Suprapubic skin (tissue), 4 donors: ENCODE measurements at regions not wholly inside any gene's neighbourhood (a gene's known extent, or its start where the extent isn't known, plus 50 kb on each side); places are given as distances from the start of the nearest gene placed in this dataset.

Experiments used
- EP300 ChIP-seq: sonication (generic); formaldehyde crosslinking; IDR thresholded peaks from one replicate; pipeline ENCODE4 v1.6.1; 2017; ENCODE audit warnings: antibody characterized with exemption
- POLR2A ChIP-seq, 2 donors: fragments of 450-650 bp; IDR thresholded peaks; one replicate each; pipeline ENCODE4 v1.6.1; 2017; ENCODE audit warnings: antibody characterized with exemption in 2 of 2, mild to moderate bottlenecking in 2 of 2, moderate library complexity in 2 of 2
- POLR2AphosphoS5 ChIP-seq, 3 donors: sonication (generic); formaldehyde crosslinking; IDR thresholded peaks; one replicate each; pipeline ENCODE4 v1.6.1; 2017; ENCODE audit warnings: antibody characterized with exemption in 3 of 3
- TF ChIP-seq, protein P1 (sequence below), 2 donors: fragments of 200-600 bp in 1 of 2; fragments of 450-650 bp in 1 of 2; sonication (generic) in 1 of 2; IDR thresholded peaks; one replicate each; pipeline ENCODE4 v1.5.1; 2016 to 2019; ENCODE audit warnings: antibody characterized with exemption in 2 of 2, mild to moderate bottlenecking in 1 of 2, moderate library complexity in 1 of 2

DNA sequence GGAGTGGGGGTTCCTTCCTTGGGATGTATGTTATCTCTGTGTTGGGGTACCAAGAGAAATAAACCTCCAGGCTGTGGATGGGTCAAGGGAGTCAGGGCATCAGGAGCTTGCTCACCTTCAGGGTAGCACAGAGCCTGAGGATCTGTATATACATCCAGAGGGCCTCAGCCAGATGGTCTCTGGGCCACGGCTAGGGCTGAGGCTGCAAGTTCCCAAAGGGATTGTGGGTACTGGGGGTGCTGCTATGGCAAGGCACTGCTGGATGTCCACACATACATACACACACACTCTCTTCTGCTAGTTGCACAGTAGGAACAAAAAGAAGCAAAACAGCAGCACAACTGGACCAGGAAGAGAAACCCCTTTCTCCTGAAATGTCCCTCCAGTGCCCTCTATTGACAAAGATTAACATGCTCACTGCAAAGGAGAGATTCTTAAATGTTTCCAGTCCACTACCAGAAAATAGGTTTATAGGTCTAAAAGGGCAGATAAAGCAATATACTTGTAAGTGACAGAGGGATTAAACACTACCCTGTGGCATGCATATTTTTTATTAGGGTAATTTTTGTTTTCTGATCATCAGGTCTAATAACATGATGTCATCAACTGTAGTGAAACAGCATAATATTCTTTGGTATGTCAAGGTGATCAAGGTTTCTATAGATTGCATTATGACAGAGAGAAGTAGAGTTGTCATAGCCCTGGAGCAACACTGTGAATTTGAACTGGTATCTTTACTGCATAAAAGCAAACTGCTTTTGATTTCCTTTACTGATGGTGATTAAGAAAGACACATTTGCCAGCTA lies 56.3 kb upstream of the KCNN2 start:
- TF ChIP-seq, protein P1, sequence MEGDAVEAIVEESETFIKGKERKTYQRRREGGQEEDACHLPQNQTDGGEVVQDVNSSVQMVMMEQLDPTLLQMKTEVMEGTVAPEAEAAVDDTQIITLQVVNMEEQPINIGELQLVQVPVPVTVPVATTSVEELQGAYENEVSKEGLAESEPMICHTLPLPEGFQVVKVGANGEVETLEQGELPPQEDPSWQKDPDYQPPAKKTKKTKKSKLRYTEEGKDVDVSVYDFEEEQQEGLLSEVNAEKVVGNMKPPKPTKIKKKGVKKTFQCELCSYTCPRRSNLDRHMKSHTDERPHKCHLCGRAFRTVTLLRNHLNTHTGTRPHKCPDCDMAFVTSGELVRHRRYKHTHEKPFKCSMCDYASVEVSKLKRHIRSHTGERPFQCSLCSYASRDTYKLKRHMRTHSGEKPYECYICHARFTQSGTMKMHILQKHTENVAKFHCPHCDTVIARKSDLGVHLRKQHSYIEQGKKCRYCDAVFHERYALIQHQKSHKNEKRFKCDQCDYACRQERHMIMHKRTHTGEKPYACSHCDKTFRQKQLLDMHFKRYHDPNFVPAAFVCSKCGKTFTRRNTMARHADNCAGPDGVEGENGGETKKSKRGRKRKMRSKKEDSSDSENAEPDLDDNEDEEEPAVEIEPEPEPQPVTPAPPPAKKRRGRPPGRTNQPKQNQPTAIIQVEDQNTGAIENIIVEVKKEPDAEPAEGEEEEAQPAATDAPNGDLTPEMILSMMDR (IDR thresholded peaks at IDR 0.05), result no peak
- no peak for TF ChIP-seq POLR2A (IDR thresholded peaks at IDR 0.05)
- TF ChIP-seq POLR2AphosphoS5 (IDR thresholded peaks at IDR 0.05), result no peak
- TF ChIP-seq EP300, result no peak
